ENCODE measurements at regions not wholly inside any gene's neighbourhood (a gene's known extent, or its start where the extent isn't known, plus 50 kb on each side); places are given as distances from the start of the nearest gene placed in this dataset.

- TF ChIP-seq JUND (IDR thresholded peaks at IDR 0.05; ENCODE audit: low read depth) = no peak
- DNase-seq (ENCODE audit: low read depth in 1 of 2, low spot score in 1 of 2) = peak; percentile 44 to 77
- in situ Hi-C loops (cut with HindIII; ENCODE audit: low pct_unique_long_range_greater_than_20kb, low sequenced_read_pairs) = no loop called here
Measured at GRCh38 chr1:43073490-43074230, 98.4 kb downstream of the EBNA1BP2 start.

- no peak for DNase-seq (ENCODE audit: low read depth in 1 of 2, low spot score in 1 of 2)
- in situ Hi-C loops (cut with HindIII; ENCODE audit: low pct_unique_long_range_greater_than_20kb, low sequenced_read_pairs) = no loop called here
- no peak for TF ChIP-seq JUND (IDR thresholded peaks at IDR 0.05; ENCODE audit: low read depth)
Measured at GRCh38 chr1:43072314-43072713, 99.8 kb downstream of the EBNA1BP2 start.

- DNase-seq (ENCODE audit: low read depth in 1 of 2, low spot score in 1 of 2) = no peak
- no peak for TF ChIP-seq JUND (IDR thresholded peaks at IDR 0.05; ENCODE audit: low read depth)
- in situ Hi-C loops (cut with HindIII; ENCODE audit: low pct_unique_long_range_greater_than_20kb, low sequenced_read_pairs) = no loop called here
Measured at GRCh38 chr1:43071241-43071640, 100.8 kb downstream of the EBNA1BP2 start.

GRCh38 chr1:43069461-43070050, 102.5 kb downstream of the EBNA1BP2 start:
- no peak for TF ChIP-seq JUND (IDR thresholded peaks at IDR 0.05; ENCODE audit: low read depth)
- DNase-seq (ENCODE audit: low read depth in 1 of 2, low spot score in 1 of 2) = no peak
- in situ Hi-C loops (cut with HindIII; ENCODE audit: low pct_unique_long_range_greater_than_20kb, low sequenced_read_pairs) = no loop called here

GRCh38 chr1:43068911-43069310, 103.2 kb downstream of the EBNA1BP2 start:
- no peak for DNase-seq (ENCODE audit: low read depth in 1 of 2, low spot score in 1 of 2)
- TF ChIP-seq JUND (IDR thresholded peaks at IDR 0.05; ENCODE audit: low read depth) = no peak
- in situ Hi-C loops (cut with HindIII; ENCODE audit: low pct_unique_long_range_greater_than_20kb, low sequenced_read_pairs) = no loop called here

- in situ Hi-C loops (cut with HindIII; ENCODE audit: low pct_unique_long_range_greater_than_20kb, low sequenced_read_pairs) = no loop called here
Measured at GRCh38 chr1:43067977-43068751, 103.9 kb downstream of the EBNA1BP2 start.

GRCh38 chr1:43067233-43067745, 104.8 kb downstream of the EBNA1BP2 start:
- in situ Hi-C loops (cut with HindIII; ENCODE audit: low pct_unique_long_range_greater_than_20kb, low sequenced_read_pairs) = no loop called here
- no peak for DNase-seq (ENCODE audit: low read depth in 1 of 2, low spot score in 1 of 2)

More at GRCh38 chr1:43067977-43068751, 103.9 kb downstream of the EBNA1BP2 start:
- no peak for TF ChIP-seq JUND (IDR thresholded peaks at IDR 0.05; ENCODE audit: low read depth)
- no peak for DNase-seq (ENCODE audit: low read depth in 1 of 2, low spot score in 1 of 2)

GRCh38 chr1:43066578-43066977, 105.5 kb downstream of the EBNA1BP2 start:
- in situ Hi-C loops (cut with HindIII; ENCODE audit: low pct_unique_long_range_greater_than_20kb, low sequenced_read_pairs) = no loop called here
- no peak for DNase-seq (ENCODE audit: low read depth in 1 of 2, low spot score in 1 of 2)
- no peak for TF ChIP-seq JUND (IDR thresholded peaks at IDR 0.05; ENCODE audit: low read depth)

More at GRCh38 chr1:43067233-43067745, 104.8 kb downstream of the EBNA1BP2 start:
- no peak for TF ChIP-seq JUND (IDR thresholded peaks at IDR 0.05; ENCODE audit: low read depth)

GRCh38 chr1:43065616-43066399, 106.3 kb downstream of the EBNA1BP2 start:
- in situ Hi-C loops (cut with HindIII; ENCODE audit: low pct_unique_long_range_greater_than_20kb, low sequenced_read_pairs) = no loop called here
- no peak for DNase-seq (ENCODE audit: low read depth in 1 of 2, low spot score in 1 of 2)
- no peak for TF ChIP-seq JUND (IDR thresholded peaks at IDR 0.05; ENCODE audit: low read depth)

GRCh38 chr1:43065191-43065590, 106.5 kb upstream of the SLC2A1 start:
- in situ Hi-C loops (cut with HindIII; ENCODE audit: low pct_unique_long_range_greater_than_20kb, low sequenced_read_pairs) = no loop called here
- no peak for TF ChIP-seq JUND (IDR thresholded peaks at IDR 0.05; ENCODE audit: low read depth)
- peak in 1 of 2 experiments; percentile 33 for DNase-seq (ENCODE audit: low read depth in 1 of 2, low spot score in 1 of 2)

- in situ Hi-C loops (cut with HindIII; ENCODE audit: low pct_unique_long_range_greater_than_20kb, low sequenced_read_pairs) = no loop called here
- TF ChIP-seq JUND (IDR thresholded peaks at IDR 0.05; ENCODE audit: low read depth) = no peak
- DNase-seq (ENCODE audit: low read depth in 1 of 2, low spot score in 1 of 2) = no peak
Measured at GRCh38 chr1:43063394-43064219, 104.9 kb upstream of the SLC2A1 start.

All from T47D (cell line).